Stimulated activated CD4-positive, alpha-beta T cell treated with anti-CD3 and anti-CD28 coated beads, Interleukin-4, amount 100 ng/mL, for 1 hour (primary cell): ENCODE measurements at regions not wholly inside any gene's neighbourhood (a gene's known extent, or its start where the extent isn't known, plus 50 kb on each side); places are given as distances from the start of the nearest gene placed in this dataset.
"Not testable (repeated sequence)": the region's sequence is repeated elsewhere in the genome, so short reads cannot be mapped to it uniquely, and the experiment has no call there.

Source experiments
- DNase-seq: peaks from one replicate; pipeline ENCODE4 v3.0.0-alpha.2; 2020

GRCh38 chr1:146317785-146318184, 89.0 kb upstream of the NOTCH2NLA start:
- not testable (repeated sequence) for DNase-seq

- not testable (repeated sequence) for DNase-seq
Measured at GRCh38 chr1:146314449-146315246, 85.8 kb upstream of the NOTCH2NLA start.

- not testable (repeated sequence) for DNase-seq
Measured at GRCh38 chr1:146310579-146310978, 81.8 kb upstream of the NOTCH2NLA start.

- not testable (repeated sequence) for DNase-seq
Measured at GRCh38 chr1:146309427-146309826, 80.6 kb upstream of the NOTCH2NLA start.

- DNase-seq = not testable (repeated sequence)
Measured at GRCh38 chr1:146308892-146309291, 80.1 kb upstream of the NOTCH2NLA start.

- DNase-seq = not testable (repeated sequence)
Measured at GRCh38 chr1:146308152-146308551, 79.3 kb upstream of the NOTCH2NLA start.

- DNase-seq = not testable (repeated sequence)
Measured at GRCh38 chr1:146307632-146308031, 78.8 kb upstream of the NOTCH2NLA start.

- not testable (repeated sequence) for DNase-seq
Measured at GRCh38 chr1:146306651-146307050, 77.8 kb upstream of the NOTCH2NLA start.

GRCh38 chr1:146305442-146305841, 76.6 kb upstream of the NOTCH2NLA start:
- DNase-seq = not testable (repeated sequence)

- not testable (repeated sequence) for DNase-seq
Measured at GRCh38 chr1:146298575-146298897, 69.7 kb upstream of the NOTCH2NLA start.

- not testable (repeated sequence) for DNase-seq
Measured at GRCh38 chr1:146297781-146298574, 69.2 kb upstream of the NOTCH2NLA start.

- not testable (repeated sequence) for DNase-seq
Measured at GRCh38 chr1:146292940-146293936, 64.4 kb upstream of the NOTCH2NLA start.

- not testable (repeated sequence) for DNase-seq
Measured at GRCh38 chr1:146292424-146292823, 63.6 kb upstream of the NOTCH2NLA start.

GRCh38 chr1:146287881-146288280, 59.1 kb upstream of the NOTCH2NLA start:
- DNase-seq = not testable (repeated sequence)

- DNase-seq = not testable (repeated sequence)
Measured at GRCh38 chr1:146284760-146285159, 55.9 kb upstream of the NOTCH2NLA start.

- DNase-seq = not testable (repeated sequence)
Measured at GRCh38 chr1:146283527-146283880, 54.7 kb upstream of the NOTCH2NLA start.

- DNase-seq = not testable (repeated sequence)
Measured at GRCh38 chr1:146282807-146283526, 54.1 kb upstream of the NOTCH2NLA start.

GRCh38 chr1:146281522-146281921, 52.7 kb upstream of the NOTCH2NLA start:
- DNase-seq = not testable (repeated sequence)

- not testable (repeated sequence) for DNase-seq
Measured at GRCh38 chr1:146278758-146279157, 49.9 kb upstream of the NOTCH2NLA start.
